Right renal pelvis (tissue), 4 donors: ENCODE measurements at regions not wholly inside any gene's neighbourhood (a gene's known extent, or its start where the extent isn't known, plus 50 kb on each side); places are given as distances from the start of the nearest gene placed in this dataset.

Experiments used
- DNase-seq, 4 donors: peaks; one replicate each; pipeline ENCODE4 v3.0.0-alpha.2; 2013; ENCODE audit warnings: low read depth in 4 of 4, low spot score in 3 of 4, missing footprints in 1 of 4

DNA sequence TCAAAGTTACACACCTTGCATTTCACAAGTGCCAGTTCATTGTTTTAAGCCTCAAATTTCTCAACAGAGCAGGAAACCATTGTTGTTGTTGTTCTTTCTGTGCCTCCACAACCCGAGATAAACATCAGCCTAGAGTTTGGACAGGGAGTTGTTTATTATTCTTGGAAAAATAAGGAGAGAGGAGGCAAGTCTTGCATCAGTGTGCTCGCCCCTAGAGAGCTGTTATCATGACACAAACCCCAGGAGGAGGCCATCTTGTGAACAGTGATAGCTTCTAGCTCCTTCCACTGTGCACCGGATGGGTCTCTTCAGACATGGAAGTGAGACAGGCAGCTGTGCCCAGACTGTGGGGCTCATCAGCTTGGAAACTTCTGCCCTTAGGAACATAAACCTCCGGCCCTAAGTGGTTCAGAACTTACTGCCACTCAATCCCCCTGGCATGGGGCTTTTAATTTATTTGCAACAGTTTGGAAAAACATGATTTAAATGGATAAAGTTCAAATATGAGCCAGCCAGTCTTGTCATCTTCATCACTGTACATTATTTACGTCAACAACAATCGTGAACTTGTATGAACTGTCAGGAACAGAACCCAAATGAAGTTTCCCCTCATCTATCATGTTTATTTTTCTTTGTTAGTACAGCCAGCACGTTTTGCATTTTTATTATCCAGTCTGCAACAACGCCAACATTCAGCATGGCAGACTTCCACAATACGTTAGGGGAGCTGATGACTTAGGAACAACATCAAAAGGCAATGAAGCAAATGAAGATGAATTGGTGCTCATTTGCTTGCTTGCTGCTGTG is 181.7 kb upstream of the S1PR3 start:
- peak; percentile 54 to 79 (median 76) for DNase-seq

DNA sequence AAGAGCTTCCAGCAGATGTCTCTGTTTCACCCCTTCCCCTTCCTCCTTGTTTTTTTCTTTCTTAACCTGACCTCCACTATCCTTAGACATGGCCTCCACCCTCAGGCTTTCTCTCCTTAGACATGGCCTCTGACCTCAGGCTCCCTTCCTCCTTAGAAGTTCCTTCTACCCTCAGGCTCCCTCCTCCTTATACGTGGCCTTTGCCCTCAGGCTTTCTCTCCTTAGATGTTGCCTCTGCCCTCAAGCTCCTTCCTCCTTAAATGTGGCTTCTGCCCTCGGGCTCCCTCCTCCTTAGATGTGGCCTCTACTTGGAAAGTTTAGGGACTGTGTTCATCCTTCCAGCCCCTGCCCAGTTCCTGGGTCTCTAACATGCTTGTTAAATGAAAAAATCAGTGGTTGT is 180.4 kb upstream of the S1PR3 start:
- DNase-seq, result no peak

DNA sequence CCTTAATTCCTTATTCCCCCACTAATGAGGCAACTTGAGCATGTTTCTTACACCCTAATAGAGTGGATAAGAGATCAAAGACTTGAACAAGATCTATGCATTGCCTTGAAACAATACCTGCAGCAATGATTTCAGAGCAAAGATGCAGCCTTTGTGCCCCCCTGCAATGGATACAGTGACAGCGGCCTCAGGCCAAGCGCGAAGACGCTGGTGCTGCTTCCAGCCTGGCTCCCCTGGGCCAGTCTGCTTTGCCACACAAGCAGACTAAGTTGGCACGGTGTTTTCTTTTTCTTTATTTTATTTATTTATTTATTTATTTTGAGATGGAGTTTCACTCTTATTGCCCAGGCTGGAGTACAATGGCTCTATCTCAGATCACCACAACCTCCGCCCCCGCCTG is 179.8 kb upstream of the S1PR3 start:
- no peak for DNase-seq

DNA sequence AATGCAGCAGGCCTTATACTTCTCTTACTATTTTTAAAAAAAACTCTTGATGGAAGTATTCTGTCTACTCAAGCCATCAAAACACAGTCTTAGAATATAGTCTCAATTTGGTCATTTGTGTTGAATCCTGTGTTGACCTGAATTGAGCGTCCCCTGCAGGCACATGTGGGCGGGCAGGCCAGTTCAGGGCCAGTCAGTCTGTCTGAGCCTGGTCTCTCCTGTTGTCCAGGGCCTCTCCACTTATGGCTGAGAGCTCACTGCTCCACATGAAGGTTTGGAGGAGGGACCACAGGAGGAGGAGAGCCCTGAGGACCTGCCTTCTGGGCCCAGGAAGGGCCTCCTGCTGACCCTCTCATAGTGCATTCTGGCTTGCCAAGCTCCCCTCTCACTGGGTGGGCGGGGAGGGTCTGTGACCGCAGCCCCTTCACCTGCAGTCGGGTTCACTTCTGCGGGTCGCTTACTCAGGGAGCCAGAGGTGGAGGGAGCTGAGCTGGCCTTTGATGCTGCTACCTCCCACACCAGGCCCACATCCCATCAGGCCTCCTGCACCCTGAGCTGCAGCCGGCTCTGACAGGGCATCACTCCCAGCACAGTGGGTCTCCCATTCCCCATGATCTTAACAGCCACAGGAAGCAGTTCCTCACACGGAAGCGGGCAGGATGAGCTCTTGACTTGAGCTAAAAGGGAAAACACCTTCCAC is 178.2 kb upstream of the S1PR3 start:
- DNase-seq, result no peak

DNA sequence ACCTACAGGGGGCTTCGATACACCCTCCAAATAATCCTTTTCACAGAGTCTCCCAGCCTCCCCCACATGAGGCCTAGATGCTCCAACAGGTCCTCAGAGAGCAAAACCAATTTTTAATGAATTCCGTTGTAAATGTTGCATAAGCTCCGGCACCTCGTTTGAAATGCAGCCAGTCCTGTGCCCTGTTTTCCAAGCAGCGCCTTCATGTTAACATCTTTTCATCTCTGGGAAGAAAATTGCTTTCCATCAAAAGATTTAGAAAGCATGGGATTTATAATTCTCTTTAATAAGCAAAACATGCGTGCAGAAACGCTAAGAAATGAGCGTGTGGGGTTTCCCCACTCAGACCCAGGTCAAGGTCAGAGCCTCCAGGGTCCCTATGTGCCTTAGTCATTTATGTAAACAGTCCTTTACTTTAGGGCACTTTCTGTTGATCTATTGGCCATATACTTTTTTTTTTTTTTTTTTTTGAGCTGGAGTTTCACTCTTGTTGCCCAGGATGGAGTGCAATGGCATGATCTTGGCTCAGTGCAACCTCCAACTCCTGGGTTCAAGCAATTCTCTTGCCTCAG is 177.5 kb upstream of the S1PR3 start:
- no peak for DNase-seq

DNA sequence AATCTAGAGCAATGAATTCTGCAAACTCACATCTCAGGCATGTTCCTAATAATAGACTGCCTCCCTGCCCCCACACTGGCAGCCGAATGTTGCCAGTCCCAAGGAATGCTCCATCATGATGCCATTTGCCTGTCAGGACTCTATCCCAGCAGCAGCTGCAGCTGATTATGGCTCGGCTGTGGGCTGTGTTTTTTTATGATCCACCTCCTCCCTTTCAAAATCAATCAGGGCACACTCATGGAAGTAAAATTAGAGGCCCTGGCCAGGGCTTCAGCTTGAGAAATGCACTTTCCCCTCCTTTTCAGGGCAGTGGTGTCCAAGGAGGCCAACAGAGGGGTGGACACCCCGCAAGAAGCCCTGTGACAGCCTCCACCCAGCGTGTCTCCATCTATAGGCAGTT is 176.7 kb upstream of the S1PR3 start:
- no peak for DNase-seq

DNA sequence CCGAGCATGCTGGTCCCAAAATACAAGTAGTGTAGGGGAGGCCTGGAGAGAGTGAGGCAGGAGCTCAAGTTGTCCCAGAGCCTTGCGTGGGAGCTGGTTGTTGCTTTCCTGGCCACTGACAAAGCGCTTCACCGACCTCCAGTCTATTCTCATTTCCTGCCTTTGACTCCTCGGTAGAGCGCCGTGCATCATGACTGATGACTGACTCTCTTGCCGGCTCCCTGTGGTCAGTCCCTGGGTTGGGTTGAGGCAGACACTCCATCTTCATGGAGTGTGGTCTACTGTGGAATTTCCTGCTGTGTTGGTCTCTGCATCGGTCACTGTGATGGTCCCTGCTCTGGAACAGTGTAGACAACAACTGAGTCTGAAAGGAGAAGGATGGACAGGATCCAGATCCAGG is 175.1 kb upstream of the S1PR3 start:
- no peak for DNase-seq

DNA sequence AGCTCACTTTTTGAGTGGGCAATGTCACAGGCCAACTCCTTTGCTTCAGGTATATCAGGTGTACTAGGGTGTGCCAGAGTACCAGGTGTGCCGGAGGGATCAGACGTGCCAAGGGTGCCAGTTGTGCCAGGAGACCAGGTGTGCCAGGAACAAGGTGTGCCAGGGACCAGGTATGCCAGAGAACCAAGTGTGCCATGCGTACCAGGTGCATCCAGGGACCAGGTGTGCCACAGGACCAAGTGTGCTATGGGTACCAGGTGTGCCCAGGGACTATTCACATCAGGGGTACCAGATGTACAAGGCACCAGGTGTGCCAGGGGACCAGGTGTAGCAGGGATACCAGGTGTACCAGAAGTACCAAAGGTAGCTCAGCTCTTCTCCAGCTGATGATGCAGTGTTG is 174.7 kb upstream of the S1PR3 start:
- no peak for DNase-seq

DNA sequence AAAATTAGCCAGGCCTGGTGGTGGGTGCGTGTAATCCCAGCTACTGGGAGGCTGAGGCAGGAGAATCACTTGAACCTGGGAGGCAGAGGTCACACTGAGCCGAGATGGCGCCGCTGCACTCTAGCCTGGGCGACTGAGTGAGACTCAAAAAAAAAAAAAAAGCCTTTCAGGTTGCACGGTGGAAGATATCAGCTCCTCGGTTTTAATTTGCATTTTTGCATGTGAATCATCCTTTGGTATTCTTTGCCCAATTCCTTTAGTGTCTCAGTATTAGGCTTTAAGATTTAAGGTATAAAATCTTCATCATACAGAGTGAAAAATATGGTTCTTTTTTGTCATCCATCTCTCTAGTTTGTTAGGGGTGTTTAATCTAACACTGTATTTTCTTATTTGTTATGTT is 173.6 kb upstream of the S1PR3 start:
- DNase-seq, result no peak

DNA sequence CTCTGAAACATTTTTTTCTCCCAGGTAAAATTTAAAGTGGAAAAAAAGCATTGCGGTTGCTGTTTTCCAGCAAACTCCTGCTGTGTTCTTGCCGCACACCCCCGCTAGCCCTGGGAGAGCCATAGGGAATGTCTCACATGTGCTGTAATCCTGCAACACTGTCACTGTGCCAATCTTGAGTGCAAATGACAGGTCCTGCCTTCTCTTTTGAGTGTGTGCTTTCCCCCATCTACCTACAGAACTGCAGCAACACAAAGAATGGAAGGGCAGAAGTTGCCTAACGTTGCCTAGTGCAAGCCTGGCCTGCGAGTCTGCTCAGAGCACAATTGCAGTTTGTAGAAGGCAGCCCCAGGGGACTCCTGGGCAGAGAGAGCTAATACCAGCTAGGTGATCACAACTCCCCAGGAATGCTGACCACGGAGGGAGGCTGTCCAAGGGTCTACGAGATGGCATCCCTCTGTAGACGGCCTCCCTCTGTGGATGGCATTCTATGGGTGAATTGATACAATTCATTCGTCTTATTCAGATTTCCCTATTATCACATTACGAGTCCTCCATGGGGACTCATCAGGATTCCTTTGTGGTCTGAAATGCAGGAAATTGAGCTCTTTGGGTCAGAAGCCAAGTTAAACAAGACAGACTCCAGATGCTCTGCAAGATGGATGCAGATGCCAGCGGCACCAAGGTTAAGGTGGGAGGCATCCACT is 172.6 kb upstream of the S1PR3 start:
- DNase-seq, result no peak

DNA sequence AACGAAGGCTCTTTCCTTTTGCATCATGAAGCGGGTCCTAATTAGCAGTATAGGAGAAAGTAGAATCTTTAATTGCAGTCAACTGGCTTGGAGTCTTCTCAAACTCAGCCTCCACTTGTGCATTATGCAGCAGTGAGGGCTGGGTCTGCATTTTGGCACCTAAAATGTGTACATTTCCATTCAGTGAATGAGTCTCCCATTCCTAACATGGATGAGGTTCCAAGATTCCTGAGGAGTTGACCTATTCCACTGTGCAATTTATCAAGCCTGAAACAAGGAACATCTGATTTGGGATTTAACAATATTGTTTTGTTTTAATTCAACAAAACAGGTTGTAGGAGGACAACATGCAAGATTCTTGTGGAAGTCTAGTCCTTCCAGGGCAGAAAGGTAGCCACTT is 171.8 kb upstream of the S1PR3 start:
- no peak for DNase-seq

DNA sequence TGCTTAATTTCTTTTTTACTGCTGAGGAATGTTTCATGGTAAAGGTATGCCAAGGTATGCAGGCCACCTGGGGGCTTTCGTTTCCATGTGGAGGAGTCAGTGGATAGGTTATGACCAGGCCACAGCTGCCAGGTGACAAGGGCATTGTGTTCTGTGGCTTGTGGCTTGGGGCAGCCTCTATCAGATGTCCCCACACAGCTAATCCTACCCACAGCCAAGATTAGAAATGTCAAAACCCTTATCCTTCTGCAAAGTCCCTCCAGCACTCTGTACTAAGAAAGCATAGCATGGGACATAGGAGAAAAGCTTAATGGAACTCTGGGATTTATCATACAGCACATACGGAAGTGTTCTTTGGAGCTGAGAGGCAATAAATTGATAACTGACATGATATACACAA is 171.2 kb upstream of the S1PR3 start:
- DNase-seq, result no peak

DNA sequence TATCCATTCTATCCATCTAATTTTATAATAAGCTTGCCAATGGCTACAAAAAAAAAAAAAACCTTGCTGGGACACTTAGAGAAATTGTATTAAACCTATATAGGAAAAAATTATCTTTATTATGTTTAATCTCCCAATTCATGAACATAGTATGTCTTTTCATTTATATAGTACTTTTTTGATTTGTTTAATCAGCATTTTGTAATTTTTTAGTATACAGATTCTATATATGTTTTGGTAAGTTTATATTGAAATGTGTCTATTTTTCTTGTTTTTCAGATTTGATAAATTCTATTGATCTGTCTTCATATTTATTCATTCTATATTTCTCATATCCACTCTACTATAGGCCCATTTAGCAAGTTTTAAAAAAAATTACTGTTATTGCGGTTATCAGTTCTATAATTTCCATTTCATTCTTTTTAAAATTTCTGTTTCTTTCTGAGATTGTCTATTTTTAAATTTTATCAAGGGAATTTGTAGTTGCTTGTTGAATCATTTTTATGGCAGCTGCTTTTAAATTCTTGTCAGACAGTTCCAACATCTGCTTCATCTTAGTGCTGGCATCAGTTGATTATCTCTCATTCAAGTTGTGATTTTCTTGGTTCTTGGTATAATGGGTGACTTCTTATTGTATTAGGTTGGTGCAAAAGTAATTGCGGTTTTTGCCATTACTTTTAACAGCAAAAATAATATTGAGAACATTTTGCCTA is 170.1 kb upstream of the S1PR3 start:
- DNase-seq, result no peak

DNA sequence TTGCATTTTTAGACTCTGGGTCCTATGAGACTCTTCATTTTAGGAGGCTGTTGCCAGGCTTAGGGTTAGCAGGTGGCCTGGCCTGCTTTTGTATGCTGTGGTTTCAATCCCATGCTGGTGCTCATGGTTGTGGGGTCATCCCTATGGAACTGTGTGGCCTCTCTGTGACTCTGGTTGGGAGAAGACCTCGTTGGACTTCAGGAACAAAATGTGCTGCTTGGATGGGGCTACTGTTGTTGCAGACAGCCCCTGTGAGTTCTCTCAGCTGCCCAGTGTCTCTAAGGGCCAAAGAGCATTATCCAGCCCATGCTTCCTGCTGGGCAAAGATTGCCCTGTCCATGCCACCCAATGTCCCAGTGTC is 169.5 kb upstream of the S1PR3 start:
- DNase-seq, result no peak

DNA sequence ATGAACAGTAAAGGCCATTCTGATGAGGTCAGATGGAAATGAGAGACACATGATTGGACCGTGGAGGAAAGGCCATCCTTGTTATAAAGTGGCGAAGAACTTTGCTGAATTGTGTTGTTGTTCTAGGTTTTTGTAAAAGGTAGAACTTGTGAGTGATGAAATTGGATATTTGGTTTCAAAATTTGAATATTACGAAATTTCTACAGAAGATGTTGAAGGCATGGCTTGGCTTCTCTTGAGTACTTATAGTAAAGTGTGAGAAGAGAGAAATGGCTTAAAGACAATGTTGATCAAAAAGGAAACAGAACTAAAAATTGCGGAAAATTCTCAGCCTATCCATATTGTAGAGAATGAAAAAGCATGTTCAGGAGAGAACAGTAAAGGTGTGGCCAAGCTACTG is 166.6 kb upstream of the S1PR3 start:
- no peak for DNase-seq

DNA sequence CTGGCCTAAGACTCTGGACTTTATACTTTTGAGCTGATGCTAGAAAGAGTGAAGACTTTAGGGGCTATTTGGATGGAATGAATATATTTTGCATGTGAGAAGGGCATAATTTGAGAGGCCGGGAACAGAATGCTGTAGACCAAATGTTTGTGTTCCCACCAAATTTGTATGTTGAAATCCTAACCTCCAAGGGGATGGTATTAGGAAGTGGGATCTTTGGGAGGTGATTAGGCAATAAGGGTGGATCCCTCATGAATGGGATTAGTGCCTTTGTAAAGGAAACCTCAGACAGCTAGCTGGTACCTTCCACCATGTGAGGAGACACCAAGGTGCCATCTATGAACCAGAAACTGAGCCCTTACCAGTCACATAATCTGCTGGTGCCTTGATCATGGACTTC is 165.1 kb upstream of the S1PR3 start:
- no peak for DNase-seq

DNA sequence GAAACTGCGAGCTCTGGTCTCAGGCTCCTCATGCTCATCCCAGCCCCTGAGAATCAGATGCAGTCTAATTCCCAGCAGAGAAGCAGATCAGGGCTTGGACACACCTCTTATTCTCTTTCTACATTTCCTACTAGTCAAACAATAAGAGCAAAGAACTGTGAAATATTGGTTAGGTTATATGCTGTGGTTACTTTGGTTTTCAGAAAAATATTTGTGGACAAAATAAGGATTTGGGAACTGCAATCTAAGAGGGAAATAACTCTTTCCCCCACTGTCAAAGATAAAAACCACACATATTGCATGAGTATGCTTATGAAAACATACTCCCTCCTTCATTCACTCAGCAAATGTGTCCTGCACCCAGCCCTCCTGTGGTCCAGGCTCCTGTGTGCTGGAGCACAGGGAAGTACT is 164.5 kb upstream of the S1PR3 start:
- no peak for DNase-seq

DNA sequence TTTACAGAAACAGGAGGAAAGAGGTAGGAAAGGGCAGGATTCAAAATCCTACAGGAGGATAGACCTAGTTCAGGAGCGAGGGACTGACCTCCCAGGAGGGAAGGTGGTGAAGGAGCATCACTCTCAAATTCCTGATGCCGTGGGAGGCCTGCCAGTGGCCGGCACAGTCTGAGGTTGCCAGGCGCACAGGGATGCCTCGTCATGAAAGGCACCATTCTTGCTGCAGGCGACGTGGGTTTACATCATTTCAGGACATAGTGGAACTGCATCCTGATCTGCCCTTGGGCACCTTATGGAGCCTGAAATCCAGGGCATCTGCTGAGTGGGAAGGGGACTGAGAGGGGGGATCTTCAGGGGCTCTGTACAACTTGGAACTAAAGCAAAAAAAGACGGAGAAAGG is 163.2 kb upstream of the S1PR3 start:
- DNase-seq, result no peak

DNA sequence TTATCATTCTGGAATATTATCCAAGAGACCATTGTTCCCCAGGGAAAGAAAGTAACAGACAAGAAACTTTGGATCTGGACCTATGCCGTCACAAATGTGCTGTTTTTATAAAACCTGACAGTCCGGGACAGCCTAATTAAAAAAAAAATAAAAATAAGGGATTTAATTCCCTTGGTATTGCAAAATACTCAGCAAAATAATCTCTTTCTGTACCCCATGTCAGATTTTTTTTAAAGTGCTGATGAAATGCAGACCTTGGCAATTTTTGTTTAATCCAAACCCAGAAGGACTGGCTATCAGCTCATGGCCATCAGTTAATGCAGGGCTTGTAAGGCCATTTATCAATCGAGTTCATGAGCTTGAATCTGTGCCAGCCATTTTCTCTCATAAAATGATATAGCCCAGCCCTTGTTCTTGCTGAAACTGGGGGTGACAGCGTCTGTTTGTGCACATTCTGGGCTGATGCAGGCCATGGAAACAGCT is 162.7 kb upstream of the S1PR3 start:
- no peak for DNase-seq

DNA sequence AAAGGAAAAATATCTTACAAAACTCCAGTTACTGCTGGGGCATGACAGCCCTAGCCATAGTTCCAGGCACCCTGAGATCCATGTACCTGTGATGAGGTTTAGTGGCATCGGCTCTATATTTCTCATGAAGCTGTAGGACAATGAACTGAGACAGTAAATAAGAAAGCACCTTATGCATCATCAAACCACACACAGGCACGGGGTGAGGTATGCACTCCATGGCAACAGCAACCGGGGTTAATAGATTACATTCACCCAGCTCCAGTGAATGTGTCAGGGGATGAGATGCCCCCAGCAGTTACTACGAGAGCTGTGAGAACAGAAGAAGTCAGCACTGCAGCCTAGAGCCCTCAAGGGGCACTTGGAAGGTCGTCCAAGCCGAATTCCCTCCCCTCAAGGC is 162.0 kb upstream of the S1PR3 start:
- no peak for DNase-seq
